ENCODE measurements at regions not wholly inside any gene's neighbourhood (a gene's known extent, or its start where the extent isn't known, plus 50 kb on each side); places are given as distances from the start of the nearest gene placed in this dataset.

- peak in 1 of 14 donors; percentile 60 for DNase-seq
These were observed 475.2 kb upstream of the MARCKS start for GRCh38 chr6:113381959-113382358.

- DNase-seq: no peak
These were observed 473.4 kb upstream of the MARCKS start for GRCh38 chr6:113383701-113384100.

- DNase-seq: no peak
These were observed 472.1 kb upstream of the MARCKS start for GRCh38 chr6:113385020-113385431.

- DNase-seq: no peak
These were observed 468.1 kb upstream of the MARCKS start for GRCh38 chr6:113388996-113389395.

GRCh38 chr6:113392551-113393055 is 464.5 kb upstream of the MARCKS start:
- DNase-seq: no peak

- no peak for DNase-seq
These were observed 462.9 kb upstream of the MARCKS start for GRCh38 chr6:113394216-113394615.

- no peak for DNase-seq
These were observed 462.4 kb upstream of the MARCKS start for GRCh38 chr6:113394729-113395128.

GRCh38 chr6:113396730-113397129 is 460.4 kb upstream of the MARCKS start:
- no peak for DNase-seq

- DNase-seq: no peak
These were observed 459.9 kb upstream of the MARCKS start for GRCh38 chr6:113397236-113397635.

- no peak for DNase-seq
These were observed 455.9 kb upstream of the MARCKS start for GRCh38 chr6:113401231-113401630.

- DNase-seq: peak in 1 of 14 donors; percentile 9
These were observed 454.6 kb upstream of the MARCKS start for GRCh38 chr6:113402544-113402943.

GRCh38 chr6:113403966-113404595 is 453.1 kb upstream of the MARCKS start:
- no peak for DNase-seq

- DNase-seq: no peak
These were observed 451.7 kb upstream of the MARCKS start for GRCh38 chr6:113405326-113406047.

GRCh38 chr6:113406048-113406695 is 451.0 kb upstream of the MARCKS start:
- no peak for DNase-seq

GRCh38 chr6:113411011-113411410 is 446.1 kb upstream of the MARCKS start:
- no peak for DNase-seq

- DNase-seq: no peak
These were observed 444.4 kb upstream of the MARCKS start for GRCh38 chr6:113412589-113413357.

- DNase-seq: peak in 1 of 14 donors; percentile 70
These were observed 442.6 kb upstream of the MARCKS start for GRCh38 chr6:113414511-113414910.

- DNase-seq: no peak
These were observed 441.0 kb upstream of the MARCKS start for GRCh38 chr6:113416170-113416569.

- no peak for DNase-seq
These were observed 436.9 kb upstream of the MARCKS start for GRCh38 chr6:113420290-113420689.

GRCh38 chr6:113421997-113422396 is 435.1 kb upstream of the MARCKS start:
- DNase-seq: no peak

- DNase-seq: no peak
These were observed 433.2 kb upstream of the MARCKS start for GRCh38 chr6:113423956-113424355.

GRCh38 chr6:113425977-113426660 is 431.0 kb upstream of the MARCKS start:
- no peak for DNase-seq

All from C1 segment of cervical spinal cord (tissue), 14 donors.